GM18909 (cell line): ENCODE measurements at regions not wholly inside any gene's neighbourhood (a gene's known extent, or its start where the extent isn't known, plus 50 kb on each side); places are given as distances from the start of the nearest gene placed in this dataset.

ENCODE experiments used
- ATAC-seq: cut with Tn5 transposase; IDR thresholded peaks from one replicate; pipeline ENCODE4 v1.9.1; 2021; ENCODE audit warnings: mild to moderate bottlenecking; ENCODE audit not compliant: unreplicated experiment, poor library complexity

GRCh38 chr3:5068531-5069050 lies 53.5 kb upstream of the ARL8B start:
- ATAC-seq: no peak

GRCh38 chr3:5069627-5070026 lies 52.5 kb upstream of the ARL8B start:
- ATAC-seq: no peak

- ATAC-seq: no peak
Observed at GRCh38 chr3:5071061-5071460, 51.0 kb upstream of the ARL8B start.

GRCh38 chr3:5072100-5072816 lies 49.8 kb upstream of the ARL8B start:
- no peak for ATAC-seq
